Psoas muscle (tissue), 7 donors: ENCODE measurements at regions not wholly inside any gene's neighbourhood (a gene's known extent, or its start where the extent isn't known, plus 50 kb on each side); places are given as distances from the start of the nearest gene placed in this dataset.

Experiments used
- ATAC-seq, 4 donors: fragments of 200-7000 bp; cut with Tn5 transposase; one replicate each; pipeline ENCODE4 v1.9.1; 2020; ENCODE audit warnings: moderate library complexity in 3 of 4, mild to moderate bottlenecking in 2 of 4
- DNase-seq, 2 donors: peaks; one replicate each; pipeline ENCODE4 v3.0.0-alpha.2; 2020
- H3K27ac ChIP-seq: fragments of 200-600 bp; one replicate; pipeline ENCODE4 v1.8.0; 2022
- H3K27me3 ChIP-seq, 3 donors: fragments of 200-600 bp in 1 of 3; one replicate each; pipeline versions ENCODE4 v1.6.1 to v1.8.0; 2013 to 2022; ENCODE audit warnings: low read length in 2 of 3, mild to moderate bottlenecking in 2 of 3, moderate library complexity in 1 of 3; ENCODE audit not compliant: insufficient read depth in 3 of 3
- H3K36me3 ChIP-seq, 2 donors: fragments of 200-600 bp in 1 of 2; one replicate each; pipeline versions ENCODE4 v1.6.1 to v1.8.0; 2013 to 2022; ENCODE audit warnings: low read depth in 1 of 2, mild to moderate bottlenecking in 1 of 2, moderate library complexity in 1 of 2; ENCODE audit not compliant: insufficient read depth in 1 of 2
- H3K4me1 ChIP-seq: fragments of 200-600 bp; one replicate; pipeline ENCODE4 v1.8.0; 2022
- H3K4me3 ChIP-seq: fragments of 200-600 bp; one replicate; pipeline ENCODE4 v1.8.0; 2022; ENCODE audit warnings: mild to moderate bottlenecking
- H3K9me3 ChIP-seq: fragments of 200-600 bp; one replicate; pipeline ENCODE4 v1.8.0; 2022
- CTCF ChIP-seq: fragments of 200-600 bp; IDR thresholded peaks from one replicate; pipeline ENCODE4 v1.8.0; 2022; ENCODE audit warnings: antibody characterized with exemption
- WGBS, 3 donors: extraction: QIAGEN DNeasy Blood & Tissue Kit; methylation state at CpG; one replicate each; pipeline versions ENCODE4 v1.1.6 to v1.1.7; 2013; 5-methylcytosine and 5-hydroxymethylcytosine counted together
- intact Hi-C, 2 donors: fragments of 100-400 bp; cut with DNase I; formaldehyde crosslinking; loops; one replicate each; pipeline versions ENCODE4 v1.11.0 to v1.14.2; 2022
- donor health status: healthy with polysubstance abuse.
- donor health status: DM: no; HTN: no; CAD: no; lungs with moderate emphysema.
- donor health status: Bipolar disorder and iron deficiency.
- donor health status: healthy.
- donor health status: DM: yes; HTN: yes; CAD: no.
- donor health status: DM: no; HTN: no; CAD: no.
- donor health status: DM: yes; HTN: yes; CAD: no.

- DNase-seq, result no peak
- TF ChIP-seq CTCF, result no peak
- ATAC-seq, result peak in 1 of 4 donors; percentile 3
- Histone ChIP-seq H3K27me3 (peaks cover 0 to 2% (median 0%) of the 10 kb centered on the region in 3 donors), H3K4me1 (no peaks in the 10 kb centered on the region), H3K36me3 (no peaks in the 10 kb centered on the region), H3K9me3 (no peaks in the 10 kb centered on the region), H3K4me3 (no peak overlapping the region), H3K27ac (no peak overlapping the region)
- intact Hi-C loops, result no loop called here
- 79 to 88% (median 80%) methylated on average over 15 of the region's 15 CpGs for WGBS, 3 donors
These were observed 137.6 kb upstream of the ID2 start for GRCh38 chr2:8544171-8544785.

- Histone ChIP-seq H3K36me3 (no peaks in the 10 kb centered on the region), H3K4me1 (no peaks in the 10 kb centered on the region), H3K4me3 (no peak overlapping the region), H3K27me3 (peaks cover 0 to 2% (median 0%) of the 10 kb centered on the region in 3 donors), H3K9me3 (no peaks in the 10 kb centered on the region), H3K27ac (no peak overlapping the region)
- intact Hi-C loops, result no loop called here
- WGBS, 3 donors, result 43 to 65% (median 44%) methylated on average over 27 of the region's 27 CpGs
- peak; percentile 77 to 86 (median 80) for ATAC-seq
- peak; percentile 14 for TF ChIP-seq CTCF
- peak; percentile 74 to 82 for DNase-seq
These were observed 136.8 kb upstream of the ID2 start for GRCh38 chr2:8544786-8545694.

GRCh38 chr2:8545695-8546611 lies 135.9 kb upstream of the ID2 start:
- H3K4me1 ChIP-seq, result no peaks in the 10 kb centered on the region
- DNase-seq, result peak in 1 of 2 donors; percentile 50
- no peak for TF ChIP-seq CTCF
- ATAC-seq, result no peak
- intact Hi-C loops, result no loop called here
- H3K36me3 ChIP-seq, result no peaks in the 10 kb centered on the region
- no peaks in the 10 kb centered on the region for H3K9me3 ChIP-seq
- peaks cover 0 to 2% (median 0%) of the 10 kb centered on the region in 3 donors for H3K27me3 ChIP-seq
- no peak overlapping the region for H3K4me3 ChIP-seq
- WGBS, 3 donors, result 90 to 94% (median 91%) methylated on average over 29 to 30 of the region's 30 CpGs
- H3K27ac ChIP-seq, result no peak overlapping the region

- TF ChIP-seq CTCF, result no peak
- DNase-seq (peak in 1 of 2 donors; percentile 16), ATAC-seq (no peak)
- no peaks in the 10 kb centered on the region for H3K9me3 ChIP-seq
- no peak overlapping the region for H3K27ac ChIP-seq
- H3K36me3 ChIP-seq, result no peaks in the 10 kb centered on the region
- 80 to 89% (median 85%) methylated on average over 16 of the region's 16 CpGs for WGBS, 3 donors
- no peak overlapping the region for H3K4me3 ChIP-seq
- no peaks in the 10 kb centered on the region for H3K4me1 ChIP-seq
- peaks cover 0 to 2% (median 0%) of the 10 kb centered on the region in 3 donors for H3K27me3 ChIP-seq
- intact Hi-C loops, result no loop called here
These were observed 135.1 kb upstream of the ID2 start for GRCh38 chr2:8546612-8547283.
